Large intestine (tissue), 3 donors: ENCODE measurements at regions not wholly inside any gene's neighbourhood (a gene's known extent, or its start where the extent isn't known, plus 50 kb on each side); places are given as distances from the start of the nearest gene placed in this dataset.

Source experiments
- DNase-seq, 2 donors: peaks; one replicate each; pipeline versions ENCODE4 v3.0.0 to v3.0.0-alpha.2; 2013
- H3K27ac ChIP-seq: one replicate; pipeline ENCODE4 v1.5.1; 2013; ENCODE audit warnings: low read length
- H3K27me3 ChIP-seq: 2 replicates; pipeline ENCODE4 v1.6.1; 2013; ENCODE audit warnings: low read length; ENCODE audit not compliant: control insufficient read depth, insufficient read depth
- H3K36me3 ChIP-seq: 2 replicates; pipeline ENCODE4 v1.6.1; 2013; ENCODE audit warnings: low read length; ENCODE audit not compliant: control insufficient read depth, insufficient read depth
- H3K4me1 ChIP-seq: one replicate; pipeline ENCODE4 v1.6.1; 2013; ENCODE audit warnings: low read length; ENCODE audit not compliant: control insufficient read depth, insufficient read depth
- H3K4me3 ChIP-seq: one replicate; pipeline ENCODE4 v1.5.1; 2013; ENCODE audit warnings: low read length
- H3K9me3 ChIP-seq: one replicate; pipeline ENCODE4 v1.6.1; 2013; ENCODE audit warnings: mild to moderate bottlenecking, low read depth, low read length, moderate library complexity; ENCODE audit not compliant: control insufficient read depth
- WGBS: methylation state at CpG from one replicate; pipeline ENCODE4 v1.1.5; 2013; ENCODE audit warnings: low lambda C conversion rate; ENCODE audit not compliant: insufficient coverage; 5-methylcytosine and 5-hydroxymethylcytosine counted together

GRCh38 chr1:55574691-55575225 lies 359.6 kb upstream of the USP24 start:
- H3K4me1 ChIP-seq: no peaks in the 10 kb centered on the region
- peaks cover 4% of the 10 kb centered on the region for H3K27me3 ChIP-seq
- no peak overlapping the region for H3K4me3 ChIP-seq
- no peak overlapping the region for H3K27ac ChIP-seq
- DNase-seq: no peak
- 100% methylated on average over 1 of the region's 5 CpGs for WGBS
- no peaks in the 10 kb centered on the region for H3K36me3 ChIP-seq
- no peaks in the 10 kb centered on the region for H3K9me3 ChIP-seq

DNA sequence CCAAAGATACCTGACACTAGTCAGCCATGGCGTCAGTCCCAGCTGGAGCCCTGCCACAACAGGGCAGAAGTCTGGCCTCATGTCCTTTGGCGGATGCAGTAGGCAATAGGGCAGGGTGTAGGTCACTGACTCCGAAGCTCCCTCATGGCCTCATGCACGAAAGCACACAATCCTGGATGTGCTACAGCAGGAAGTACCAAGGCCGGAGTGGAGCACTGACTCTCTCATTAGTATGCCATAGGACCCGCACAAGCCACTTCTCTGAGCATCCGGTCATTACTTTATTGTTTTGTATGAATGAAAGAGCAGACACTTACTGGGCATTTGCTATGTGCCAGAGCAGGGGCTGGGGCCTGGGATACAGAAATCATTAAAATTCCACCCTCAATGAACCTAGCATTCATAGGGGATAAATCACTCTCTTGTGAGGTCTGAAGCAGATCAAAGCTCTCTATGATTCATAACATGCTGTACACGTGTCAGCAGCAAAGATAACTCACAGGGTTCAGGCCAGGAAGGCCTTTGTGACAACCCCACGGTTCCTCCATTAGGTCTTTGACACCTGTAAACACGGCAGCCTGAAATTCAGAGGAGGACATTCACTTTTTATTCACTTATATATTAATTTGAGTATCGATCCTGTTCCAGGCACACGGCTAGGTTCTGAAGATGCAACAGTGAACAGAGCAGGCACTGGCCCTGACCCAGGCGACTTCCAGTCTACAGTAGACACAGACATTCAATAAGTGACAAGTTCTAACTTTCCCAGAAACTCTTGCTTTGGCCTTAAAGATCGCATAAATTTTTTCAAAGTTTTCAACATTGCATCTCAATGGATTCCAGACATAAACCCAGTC lies 357.9 kb upstream of the USP24 start:
- WGBS: no CpG with 5 or more reads among the region's 14 CpGs
- Histone ChIP-seq H3K9me3 (no peaks in the 10 kb centered on the region), H3K36me3 (no peaks in the 10 kb centered on the region), H3K4me1 (no peaks in the 10 kb centered on the region), H3K4me3 (no peak overlapping the region), H3K27me3 (peaks cover 3% of the 10 kb centered on the region), H3K27ac (no peak overlapping the region)
- no peak for DNase-seq

DNA sequence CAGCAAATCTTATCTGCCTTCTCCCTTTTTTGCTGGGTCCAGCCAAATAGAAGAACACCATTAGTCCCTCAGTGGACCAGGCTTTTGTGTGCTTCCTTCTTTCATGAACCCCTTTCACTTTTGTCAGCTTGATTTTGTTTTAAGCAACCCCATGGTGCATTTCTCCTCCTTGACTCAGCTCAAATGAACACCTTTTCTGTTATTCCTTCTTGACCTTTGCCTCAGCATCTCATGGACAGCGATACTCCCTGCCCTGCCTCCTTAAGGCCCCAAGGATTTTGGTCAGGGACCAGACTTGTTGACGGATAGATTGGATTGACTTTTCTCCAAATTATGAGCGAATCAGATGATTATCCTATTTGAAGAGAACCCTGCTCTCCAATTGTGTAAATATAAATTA lies 356.6 kb upstream of the USP24 start:
- Histone ChIP-seq H3K27me3 (no peaks in the 10 kb centered on the region), H3K27ac (no peak overlapping the region), H3K4me1 (no peaks in the 10 kb centered on the region), H3K9me3 (no peaks in the 10 kb centered on the region), H3K36me3 (no peaks in the 10 kb centered on the region), H3K4me3 (no peak overlapping the region)
- WGBS: no CpG with 5 or more reads among the region's 3 CpGs
- DNase-seq: no peak

DNA sequence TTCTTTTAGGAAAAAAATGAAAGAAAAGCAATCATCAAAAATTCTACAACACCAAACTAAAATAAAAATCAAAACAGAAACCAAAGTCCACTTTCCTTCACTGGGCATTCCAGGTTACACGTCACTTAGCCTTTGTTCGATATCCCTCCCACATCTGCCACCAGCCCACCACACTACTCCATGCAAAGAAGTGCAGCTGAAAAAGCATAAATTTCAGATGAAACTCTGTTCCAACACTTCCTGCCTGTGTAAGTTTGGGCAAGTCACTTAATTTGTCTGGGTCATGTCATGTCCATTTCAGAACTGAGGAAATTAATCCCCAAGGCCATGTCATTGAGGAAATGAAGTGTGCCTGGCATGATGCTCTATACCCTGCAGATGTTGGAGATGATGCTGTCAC lies 354.3 kb upstream of the USP24 start:
- WGBS: no CpG with 5 or more reads among the region's 2 CpGs
- H3K27ac ChIP-seq: no peak overlapping the region
- no peaks in the 10 kb centered on the region for H3K27me3 ChIP-seq
- H3K36me3 ChIP-seq: no peaks in the 10 kb centered on the region
- H3K4me1 ChIP-seq: no peaks in the 10 kb centered on the region
- no peaks in the 10 kb centered on the region for H3K9me3 ChIP-seq
- no peak for DNase-seq
- H3K4me3 ChIP-seq: no peak overlapping the region

DNA sequence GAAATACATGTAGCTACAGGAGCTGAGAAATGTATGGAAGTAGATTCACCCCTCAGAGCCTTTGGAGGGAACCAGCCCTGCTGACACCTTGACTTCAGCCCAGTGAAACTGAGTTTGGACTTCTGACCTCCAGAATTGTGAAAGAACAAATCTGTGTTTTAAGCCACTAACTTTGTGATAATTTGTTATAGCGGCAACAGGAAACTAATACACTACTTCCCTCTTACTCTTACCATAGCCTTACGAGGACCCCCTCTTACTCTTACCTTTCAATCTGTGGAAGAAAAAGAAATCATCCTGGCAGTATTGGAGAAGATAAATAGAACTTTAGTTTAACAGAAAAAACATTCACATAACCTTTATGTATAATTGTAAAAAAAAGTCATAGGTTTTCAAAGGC lies 353.6 kb upstream of the USP24 start:
- H3K4me3 ChIP-seq: no peak overlapping the region
- H3K36me3 ChIP-seq: no peaks in the 10 kb centered on the region
- H3K27me3 ChIP-seq: no peaks in the 10 kb centered on the region
- no peak for DNase-seq
- no peaks in the 10 kb centered on the region for H3K4me1 ChIP-seq
- 100% methylated on average over 2 of the region's 2 CpGs for WGBS
- no peak overlapping the region for H3K27ac ChIP-seq
- H3K9me3 ChIP-seq: no peaks in the 10 kb centered on the region

DNA sequence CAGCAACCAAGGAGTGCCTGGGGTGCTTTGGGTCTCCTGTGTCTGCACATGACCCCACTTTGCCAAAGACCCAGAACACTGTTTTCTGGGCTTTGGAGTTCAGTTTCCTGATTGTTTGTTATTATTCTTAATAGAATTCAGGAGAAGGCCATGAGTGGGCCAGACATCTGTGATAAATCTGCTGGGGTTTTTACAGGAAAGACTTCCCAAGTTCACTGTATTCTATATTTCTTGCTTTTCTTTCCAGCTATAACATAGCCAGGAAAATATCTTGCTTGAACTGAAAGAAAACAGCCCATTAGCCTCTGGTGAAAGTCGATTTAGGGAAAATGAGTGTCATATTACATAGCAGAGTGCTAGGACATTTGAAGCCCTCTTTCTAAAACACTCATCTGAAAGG lies 345.1 kb upstream of the USP24 start:
- Histone ChIP-seq H3K4me1 (no peaks in the 10 kb centered on the region), H3K27me3 (no peaks in the 10 kb centered on the region), H3K36me3 (no peaks in the 10 kb centered on the region), H3K27ac (no peak overlapping the region), H3K9me3 (no peaks in the 10 kb centered on the region), H3K4me3 (no peak overlapping the region)
- no CpG with 5 or more reads among the region's 1 CpG for WGBS
- DNase-seq: no peak

DNA sequence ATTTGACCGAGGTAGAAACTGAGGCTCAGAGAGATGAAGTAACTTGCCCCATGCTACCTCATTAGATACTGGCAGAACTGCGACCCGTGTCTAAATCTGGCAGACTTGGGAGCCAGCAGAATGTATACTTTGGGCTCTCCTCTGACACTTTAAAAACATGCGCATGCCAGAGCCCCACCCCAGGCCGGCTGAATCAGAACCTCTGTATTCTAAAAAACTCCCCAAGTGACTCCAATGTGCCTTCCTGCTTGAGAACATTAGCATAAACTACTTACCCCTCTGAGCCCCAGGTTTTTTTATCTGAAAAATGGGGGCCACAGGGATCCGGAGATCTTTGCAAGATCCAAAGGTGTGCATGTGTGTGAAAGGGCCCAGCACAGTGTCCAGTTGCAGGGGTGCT lies 344.7 kb upstream of the USP24 start:
- H3K9me3 ChIP-seq: no peaks in the 10 kb centered on the region
- H3K36me3 ChIP-seq: no peaks in the 10 kb centered on the region
- WGBS: no CpG with 5 or more reads among the region's 6 CpGs
- no peaks in the 10 kb centered on the region for H3K27me3 ChIP-seq
- H3K4me3 ChIP-seq: no peak overlapping the region
- no peaks in the 10 kb centered on the region for H3K4me1 ChIP-seq
- H3K27ac ChIP-seq: no peak overlapping the region
- no peak for DNase-seq

DNA sequence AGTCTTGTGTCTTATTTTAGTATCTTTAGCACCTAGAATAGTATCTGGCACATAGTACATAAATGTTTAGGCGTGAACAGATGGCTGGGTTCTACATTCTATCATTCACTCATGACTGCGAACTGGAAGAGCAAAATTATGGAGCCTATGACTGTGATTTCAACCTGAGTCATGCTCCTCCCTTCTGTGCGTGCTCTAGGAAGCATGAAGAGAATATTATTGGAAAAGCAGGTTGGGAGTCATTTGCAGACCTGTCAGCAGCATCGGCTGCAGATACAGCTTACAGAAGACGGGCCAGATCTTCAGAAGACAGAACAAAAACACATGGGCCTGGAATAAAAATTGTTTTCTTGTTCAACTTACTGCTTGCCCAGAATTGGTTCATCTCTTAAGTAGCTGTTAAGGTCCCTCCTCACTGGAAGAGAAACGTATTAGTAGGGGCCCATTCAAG lies 344.0 kb upstream of the USP24 start:
- Histone ChIP-seq H3K4me1 (no peaks in the 10 kb centered on the region), H3K4me3 (no peak overlapping the region), H3K27ac (no peak overlapping the region), H3K36me3 (no peaks in the 10 kb centered on the region), H3K9me3 (no peaks in the 10 kb centered on the region), H3K27me3 (no peaks in the 10 kb centered on the region)
- no peak for DNase-seq
- 80% methylated on average over 1 of the region's 6 CpGs for WGBS

GRCh38 chr1:55558515-55558914 lies 343.4 kb upstream of the USP24 start:
- no peaks in the 10 kb centered on the region for H3K36me3 ChIP-seq
- no CpG with 5 or more reads among the region's 3 CpGs for WGBS
- no peak for DNase-seq
- no peaks in the 10 kb centered on the region for H3K9me3 ChIP-seq
- no peak overlapping the region for H3K4me3 ChIP-seq
- H3K27ac ChIP-seq: no peak overlapping the region
- no peaks in the 10 kb centered on the region for H3K27me3 ChIP-seq
- H3K4me1 ChIP-seq: no peaks in the 10 kb centered on the region

DNA sequence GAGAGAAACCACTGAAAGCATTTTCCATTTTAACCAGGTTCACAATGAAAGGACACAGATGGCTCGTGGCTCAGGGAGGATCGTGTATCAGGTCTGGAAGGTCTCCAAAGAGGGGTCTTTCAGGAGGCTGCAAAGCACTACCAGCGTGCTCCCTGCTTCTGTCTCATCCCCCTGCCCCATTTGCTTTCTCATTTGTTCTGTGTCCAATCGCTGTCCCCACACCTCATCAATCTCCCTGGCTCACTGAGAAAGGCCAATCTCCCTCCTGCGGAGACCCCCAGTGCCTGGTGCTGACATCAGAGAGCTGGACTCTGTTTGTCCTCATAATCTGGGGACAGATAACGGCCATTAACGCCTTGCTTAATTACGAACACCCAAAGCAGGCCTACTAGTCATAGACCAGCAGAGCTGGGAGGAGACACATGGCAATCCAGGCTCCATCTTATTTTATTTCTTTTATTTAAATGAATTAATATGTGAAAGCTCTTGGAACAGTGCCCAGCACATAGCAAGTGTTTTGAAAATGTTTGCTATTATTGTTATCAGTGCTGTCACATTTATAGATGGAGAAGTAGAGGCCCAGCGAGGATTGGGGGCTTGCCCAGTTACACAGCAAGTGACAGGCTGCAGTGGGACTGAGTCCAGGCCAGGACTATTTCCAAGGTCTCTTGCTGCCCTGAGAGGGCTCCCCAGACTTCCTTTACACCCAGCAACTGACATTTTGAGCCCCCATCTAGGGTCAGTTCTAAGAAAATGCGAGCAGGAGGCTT lies 341.0 kb upstream of the USP24 start:
- Histone ChIP-seq H3K9me3 (no peaks in the 10 kb centered on the region), H3K4me3 (no peak overlapping the region), H3K27me3 (no peaks in the 10 kb centered on the region), H3K36me3 (no peaks in the 10 kb centered on the region), H3K27ac (no peak overlapping the region), H3K4me1 (no peaks in the 10 kb centered on the region)
- WGBS: 63% methylated on average over 2 of the region's 10 CpGs
- DNase-seq: no peak
